ENCODE measurements at regions not wholly inside any gene's neighbourhood (a gene's known extent, or its start where the extent isn't known, plus 50 kb on each side); places are given as distances from the start of the nearest gene placed in this dataset.
"Not testable (repeated sequence)": the region's sequence is repeated elsewhere in the genome, so short reads cannot be mapped to it uniquely, and the experiment has no call there.

DNA sequence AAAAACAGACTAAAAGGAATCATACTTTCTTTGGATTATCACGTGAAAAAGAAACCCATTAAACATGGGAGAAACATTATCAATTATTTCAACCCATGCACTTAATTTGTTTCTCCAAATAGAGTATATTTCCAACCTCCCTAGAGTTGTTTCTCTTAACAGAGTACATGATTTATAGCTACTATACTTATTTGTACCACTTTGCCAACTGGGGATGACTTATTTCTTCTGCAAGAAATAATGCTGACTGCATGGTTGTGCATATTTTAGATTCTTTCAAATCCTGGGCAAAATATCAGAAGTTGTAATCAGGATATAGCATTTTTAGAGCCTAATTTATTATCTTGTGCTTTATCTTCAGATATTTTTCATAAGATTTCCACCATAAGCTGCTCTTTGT lies 629.1 kb upstream of the EYS start:
- DNase-seq: no peak

DNA sequence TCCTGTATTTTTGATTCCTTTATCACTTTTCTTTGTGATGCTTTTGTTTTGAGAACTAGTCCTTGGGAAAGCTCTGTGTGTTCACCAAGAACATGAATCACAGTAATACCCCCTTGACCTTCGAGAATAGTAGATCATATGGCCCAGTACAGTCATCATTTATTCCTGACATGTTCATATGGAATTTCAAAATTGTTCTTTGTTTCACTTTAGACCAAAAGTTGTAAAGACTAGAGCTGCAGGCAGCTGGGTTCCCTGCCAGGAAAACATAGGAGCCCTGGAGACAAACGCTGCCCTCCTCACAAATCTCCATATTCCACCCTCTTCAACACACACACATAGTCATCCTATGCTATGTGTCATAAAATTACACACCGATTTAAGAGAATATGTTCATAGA lies 621.2 kb upstream of the EYS start:
- no peak for DNase-seq

GRCh38 chr6:66326228-66326627 lies 619.2 kb upstream of the EYS start:
- no peak for DNase-seq

- no peak for DNase-seq
These were observed 614.0 kb upstream of the EYS start for GRCh38 chr6:66321017-66321416.

DNA sequence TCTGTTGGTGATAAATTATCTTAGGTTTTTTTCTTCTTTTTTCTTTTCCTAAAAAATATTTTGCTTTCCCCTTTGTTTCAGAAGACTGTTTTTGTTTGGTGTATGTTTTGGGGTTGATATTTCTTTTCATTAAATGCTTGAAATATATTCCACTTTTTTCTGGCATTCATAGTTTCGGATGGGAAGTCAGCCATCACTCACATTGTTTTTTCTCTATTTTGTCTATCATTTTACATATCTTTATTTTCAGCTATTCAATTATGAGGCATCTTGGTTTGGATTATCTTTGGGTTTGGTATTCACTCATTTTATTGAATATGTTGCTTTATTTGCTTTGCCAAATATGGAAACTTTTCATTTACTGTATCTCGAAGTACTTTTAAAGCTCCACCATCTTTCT lies 600.5 kb upstream of the EYS start:
- DNase-seq: no peak

GRCh38 chr6:66291905-66292304 lies 584.9 kb upstream of the EYS start:
- no peak for DNase-seq

- DNase-seq: no peak
These were observed 582.9 kb upstream of the EYS start for GRCh38 chr6:66289889-66290288.

GRCh38 chr6:66278115-66278514 lies 571.1 kb upstream of the EYS start:
- no peak for DNase-seq

DNA sequence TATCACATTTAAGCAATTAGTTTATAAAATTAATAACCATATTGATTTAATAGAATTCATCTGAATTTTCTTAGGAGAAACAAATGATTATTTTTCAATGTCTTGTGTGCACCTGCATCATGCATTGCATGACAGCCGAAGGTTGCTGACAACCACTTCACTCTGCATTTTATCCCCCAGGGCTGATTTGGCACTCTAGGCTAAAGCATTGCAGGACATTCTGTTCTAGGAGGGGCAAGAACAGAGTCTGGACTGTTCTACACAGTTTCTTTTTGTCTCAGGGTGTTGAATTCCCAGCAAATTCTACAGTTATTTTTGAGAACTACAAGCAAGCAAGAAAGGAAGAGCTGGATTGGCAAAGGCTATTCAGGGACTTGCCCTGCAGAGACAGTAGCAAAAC lies 570.4 kb upstream of the EYS start:
- no peak for DNase-seq

GRCh38 chr6:66265737-66266136 lies 558.7 kb upstream of the EYS start:
- DNase-seq: no peak

DNA sequence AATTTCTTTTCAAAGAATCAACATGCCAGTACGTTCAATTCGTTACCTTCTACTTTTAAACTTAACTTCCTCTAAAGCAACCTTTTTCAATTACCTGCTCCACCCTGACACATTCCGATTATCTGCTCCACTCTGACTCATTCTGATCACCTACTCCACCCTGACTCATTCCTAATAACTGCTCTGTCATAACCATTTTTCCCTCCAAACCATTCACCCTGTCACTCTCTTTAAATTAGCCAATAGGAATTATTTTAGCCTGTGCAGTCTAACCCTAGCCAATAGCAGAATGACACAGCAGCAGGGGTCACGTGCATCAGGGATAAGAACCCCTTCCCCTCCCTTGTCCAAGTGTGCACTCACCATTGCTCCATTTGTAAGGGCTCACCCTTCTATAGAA lies 557.4 kb upstream of the EYS start:
- DNase-seq: no peak

DNA sequence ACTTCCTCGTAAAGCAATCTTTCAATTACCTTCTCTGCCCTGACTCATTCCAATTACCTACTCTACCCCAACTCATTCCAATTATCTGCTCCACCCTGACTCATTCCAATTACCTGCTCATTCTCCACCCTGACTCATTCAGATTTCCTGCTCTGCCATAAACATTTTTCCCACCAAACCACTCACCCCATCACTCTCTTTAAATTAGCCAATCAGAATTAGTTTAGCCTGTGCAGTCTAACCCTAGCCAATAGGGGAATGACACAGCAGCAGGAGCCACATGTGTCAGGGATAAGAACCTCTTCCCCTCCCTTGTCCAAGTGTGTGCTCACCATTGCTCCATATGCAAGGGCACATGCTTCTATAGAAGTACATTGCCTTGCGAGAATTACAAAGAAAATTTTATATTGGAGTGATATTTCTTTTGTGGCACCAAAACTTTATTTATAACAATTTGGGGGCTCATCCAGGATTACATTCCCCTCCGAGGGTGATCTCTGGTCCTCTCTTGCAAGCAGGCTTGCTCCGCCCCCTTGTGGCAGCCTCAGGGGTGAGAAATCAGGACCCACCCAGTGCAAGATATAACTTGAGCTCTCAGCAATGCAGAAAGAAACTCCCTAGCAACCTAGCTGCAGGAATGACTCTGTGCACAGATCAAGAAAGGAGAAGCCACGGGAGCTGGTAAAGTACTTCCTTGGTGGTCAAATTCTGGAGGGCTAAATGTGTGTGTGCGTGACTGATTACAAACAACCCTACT lies 551.9 kb upstream of the EYS start:
- not testable (repeated sequence) for DNase-seq

DNA sequence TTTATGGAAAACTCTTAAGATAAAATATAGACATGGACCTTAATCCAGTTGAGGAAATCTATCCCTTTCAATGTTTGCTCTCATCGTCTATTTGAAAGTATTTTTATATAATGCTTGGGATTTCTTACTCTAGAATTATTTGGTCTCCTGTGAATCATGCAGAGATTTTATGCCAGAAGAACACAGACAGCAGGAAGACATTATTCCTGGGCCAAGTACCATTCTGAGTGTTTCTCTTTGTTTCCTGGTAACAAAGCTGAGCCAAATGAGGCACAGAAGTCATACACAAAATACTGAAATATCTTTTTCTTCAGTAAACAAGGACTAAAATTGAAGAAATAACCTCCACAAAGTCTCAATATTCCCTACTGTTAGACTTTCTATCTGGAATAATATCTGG lies 538.2 kb upstream of the EYS start:
- no peak for DNase-seq

GRCh38 chr6:66238851-66239250 lies 531.8 kb upstream of the EYS start:
- DNase-seq: no peak

DNA sequence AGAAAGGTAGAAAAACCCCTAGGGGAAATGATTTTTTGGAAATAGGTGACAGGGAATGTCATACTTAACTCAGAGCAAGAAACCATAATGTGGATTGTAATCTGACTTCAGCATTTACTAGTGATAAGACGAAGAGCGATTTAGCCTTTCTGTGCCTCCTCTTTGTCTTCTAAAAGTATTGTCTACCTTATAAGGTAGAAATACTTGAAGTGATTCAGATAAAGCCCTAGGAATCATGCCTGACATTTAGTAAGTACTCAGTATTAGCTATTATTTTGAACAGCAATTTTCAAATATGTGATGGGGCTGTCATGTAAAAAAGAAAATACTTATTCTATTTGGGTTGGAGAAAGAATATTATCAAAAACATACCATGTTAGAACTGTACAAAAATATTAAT lies 525.9 kb upstream of the EYS start:
- DNase-seq: no peak

- DNase-seq: no peak
These were observed 523.6 kb upstream of the EYS start for GRCh38 chr6:66230591-66230990.

GRCh38 chr6:66226109-66226508 lies 519.1 kb upstream of the EYS start:
- DNase-seq: no peak

DNA sequence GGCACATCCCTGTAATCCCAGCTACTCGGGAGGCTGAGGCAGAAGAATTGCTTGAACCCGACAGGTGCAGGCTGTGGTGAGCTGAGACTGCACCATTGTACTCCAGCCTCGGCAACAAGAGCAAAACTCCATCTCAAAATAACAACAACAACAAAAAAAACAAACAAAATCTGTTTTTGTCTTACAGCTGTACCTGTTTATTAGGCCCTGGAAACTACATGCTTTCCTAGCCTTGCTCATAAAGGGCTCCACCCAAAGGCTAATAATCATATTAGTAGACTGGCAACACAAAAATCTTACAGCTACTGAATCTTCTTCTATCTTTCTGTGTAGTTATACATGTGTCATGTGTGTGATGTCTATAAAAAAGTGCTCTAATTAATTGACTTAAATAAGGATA lies 503.9 kb upstream of the EYS start:
- DNase-seq: no peak

DNA sequence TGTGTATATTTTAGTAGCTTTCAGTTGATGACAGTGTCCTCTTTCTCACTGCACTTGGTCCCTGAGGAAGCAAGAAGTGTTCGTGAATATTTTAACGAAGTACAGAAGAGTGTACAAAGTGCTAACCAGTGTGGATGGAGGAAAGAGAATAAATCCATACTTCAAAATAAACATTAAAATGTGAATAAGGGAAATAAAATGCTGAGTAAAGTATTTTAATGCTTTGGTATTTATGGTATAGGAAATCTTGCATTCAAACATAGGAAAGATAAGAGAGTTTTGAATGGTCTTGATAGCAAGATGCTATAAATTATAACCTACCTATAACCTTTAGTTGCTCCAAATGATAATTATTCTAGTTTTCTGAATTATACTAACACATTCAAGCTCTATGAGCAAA lies 493.4 kb upstream of the EYS start:
- no peak for DNase-seq

- DNase-seq: no peak
These were observed 492.1 kb upstream of the EYS start for GRCh38 chr6:66199171-66199570.

- no peak for DNase-seq
These were observed 491.1 kb upstream of the EYS start for GRCh38 chr6:66198062-66198624.

DNA sequence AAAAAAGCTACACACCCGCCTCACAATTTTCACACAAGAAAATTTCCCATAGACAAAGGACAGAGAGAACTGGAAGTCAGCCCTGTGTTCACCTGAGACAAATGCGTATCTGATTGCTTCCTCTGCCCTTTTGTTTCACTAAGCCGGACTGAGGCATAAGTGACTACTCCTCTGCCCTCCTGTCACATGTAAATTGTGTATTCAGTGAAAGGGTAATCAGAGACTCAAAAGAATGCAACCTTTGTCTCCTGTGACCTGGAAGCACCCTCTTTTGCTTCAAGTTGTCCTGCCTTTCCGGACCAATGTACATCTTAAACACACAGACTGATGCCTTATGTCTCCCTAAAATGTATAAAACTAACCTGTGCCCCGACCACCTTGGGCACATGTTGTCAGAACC lies 483.8 kb upstream of the EYS start:
- DNase-seq: no peak

DNA sequence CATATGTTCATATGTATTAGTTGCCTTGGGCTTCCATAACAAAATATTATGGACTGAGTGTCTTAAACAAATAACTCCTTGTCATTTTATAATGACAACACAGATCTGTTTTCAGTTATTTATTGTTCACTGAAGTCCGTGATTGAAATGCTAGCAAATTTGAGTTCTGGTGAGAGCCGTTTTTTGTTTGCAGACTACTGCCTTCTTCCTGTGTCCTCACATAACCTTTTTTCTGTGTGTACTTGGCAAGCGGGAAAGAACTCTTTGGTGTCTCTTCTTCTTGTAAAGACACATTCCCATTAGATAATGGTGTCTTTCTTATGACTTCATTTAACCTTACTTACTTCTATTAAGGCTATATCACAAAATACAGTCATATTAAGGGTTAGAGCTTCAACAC lies 482.9 kb upstream of the EYS start:
- no peak for DNase-seq

DNA sequence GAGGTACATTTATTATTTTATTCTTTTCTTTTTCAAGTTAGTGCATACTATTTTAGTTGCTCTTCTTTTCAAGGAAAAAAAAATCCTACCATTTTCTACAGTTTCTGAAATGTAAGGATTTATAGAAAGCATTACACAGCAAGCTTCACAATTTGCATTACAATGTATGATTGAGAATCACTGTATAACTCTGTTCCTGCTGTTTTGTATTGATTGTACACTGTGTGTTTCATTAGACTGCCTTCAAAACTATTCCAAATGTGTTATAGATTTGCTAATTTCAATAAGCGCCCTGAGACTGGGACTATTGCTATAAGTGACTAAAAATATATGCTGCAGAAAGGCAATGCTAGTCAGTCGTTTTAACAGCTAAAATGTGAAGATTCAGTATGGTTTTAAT lies 479.7 kb upstream of the EYS start:
- DNase-seq: no peak

- DNase-seq: no peak
These were observed 477.1 kb upstream of the EYS start for GRCh38 chr6:66184091-66184490.
